Type B pancreatic cell (in vitro differentiated cells): ENCODE measurements at regions not wholly inside any gene's neighbourhood (a gene's known extent, or its start where the extent isn't known, plus 50 kb on each side); places are given as distances from the start of the nearest gene placed in this dataset.

Experiments
- DNase-seq: peaks from one replicate; pipeline ENCODE4 v3.0.0; 2021; ENCODE audit warnings: mixed read lengths; ENCODE audit not compliant: unreplicated experiment; ENCODE audit errors: extremely low spot score
- H3K27ac Mint-ChIP-seq: 2 replicates; pipeline ENCODE4 v1.8.0; 2021; ENCODE audit warnings: mild to moderate bottlenecking, mixed read lengths
- H3K27me3 Mint-ChIP-seq: 2 replicates; pipeline ENCODE4 v1.8.0; 2021; ENCODE audit warnings: mixed read lengths
- H3K36me3 Mint-ChIP-seq: 2 replicates; pipeline ENCODE4 v1.8.0; 2021; ENCODE audit warnings: mixed read lengths
- H3K4me1 Mint-ChIP-seq: one replicate; pipeline ENCODE4 v1.8.0; 2021; ENCODE audit warnings: mixed read lengths; ENCODE audit not compliant: unreplicated experiment
- H3K4me3 Mint-ChIP-seq: 2 replicates; pipeline ENCODE4 v1.8.0; 2021; ENCODE audit warnings: mild to moderate bottlenecking, mixed read lengths
- H3K9me3 Mint-ChIP-seq: 2 replicates; pipeline ENCODE4 v1.8.0; 2021; ENCODE audit warnings: mixed read lengths
- CTCF ChIP-seq: fragments of 200-600 bp; sonication (generic); conservative IDR thresholded peaks from 2 replicates; pipeline ENCODE4 v1.5.0; 2021; ENCODE audit warnings: antibody characterized with exemption, mild to moderate bottlenecking

GRCh38 chr7:136193940-136194339 lies 216.8 kb upstream of the MTPN start:
- Mint-ChIP-seq H3K9me3 (peaks cover 16% of the 10 kb centered on the region), H3K36me3 (peaks cover 2% of the 10 kb centered on the region), H3K27ac (no peak overlapping the region), H3K4me3 (no peak overlapping the region), H3K4me1 (no peaks in the 10 kb centered on the region), H3K27me3 (no peaks in the 10 kb centered on the region)
- TF ChIP-seq CTCF: no peak
- DNase-seq: no peak

- Mint-ChIP-seq H3K36me3 (no peaks in the 10 kb centered on the region), H3K4me3 (no peak overlapping the region), H3K27ac (no peak overlapping the region), H3K27me3 (no peaks in the 10 kb centered on the region), H3K9me3 (no peaks in the 10 kb centered on the region), H3K4me1 (no peaks in the 10 kb centered on the region)
- no peak for TF ChIP-seq CTCF
- no peak for DNase-seq
Measured at GRCh38 chr7:136189506-136189998, 212.4 kb upstream of the MTPN start.

DNA sequence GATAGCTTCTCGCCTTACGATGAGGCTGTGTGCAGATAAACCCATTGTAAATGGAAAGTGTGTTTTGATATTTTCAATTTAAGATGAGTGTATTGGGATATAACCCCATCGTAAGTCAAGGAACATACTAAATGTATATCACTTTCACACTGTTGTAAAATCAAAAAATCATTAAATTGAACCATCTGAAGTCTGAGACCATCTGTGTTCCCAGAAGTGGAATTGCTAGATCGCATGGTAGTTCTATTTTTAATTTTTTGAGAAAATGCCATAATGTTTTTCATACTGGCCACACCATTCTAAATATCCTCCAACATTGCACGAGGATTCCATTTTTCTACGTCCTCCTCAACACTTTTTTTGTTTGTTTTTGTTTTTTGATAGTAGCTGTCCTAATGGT lies 209.1 kb upstream of the MTPN start:
- H3K27ac Mint-ChIP-seq: no peak overlapping the region

GRCh38 chr7:136184719-136185118 lies 207.6 kb upstream of the MTPN start:
- H3K27me3 Mint-ChIP-seq: no peaks in the 10 kb centered on the region
- no peak overlapping the region for H3K4me3 Mint-ChIP-seq
- H3K27ac Mint-ChIP-seq: no peak overlapping the region

More for the DNA sequence above, 209.1 kb upstream of the MTPN start:
- H3K27me3 Mint-ChIP-seq: no peaks in the 10 kb centered on the region
- H3K4me3 Mint-ChIP-seq: no peak overlapping the region
- no peaks in the 10 kb centered on the region for H3K4me1 Mint-ChIP-seq
- no peaks in the 10 kb centered on the region for H3K9me3 Mint-ChIP-seq
- DNase-seq: no peak
- no peaks in the 10 kb centered on the region for H3K36me3 Mint-ChIP-seq
- TF ChIP-seq CTCF: no peak

DNA sequence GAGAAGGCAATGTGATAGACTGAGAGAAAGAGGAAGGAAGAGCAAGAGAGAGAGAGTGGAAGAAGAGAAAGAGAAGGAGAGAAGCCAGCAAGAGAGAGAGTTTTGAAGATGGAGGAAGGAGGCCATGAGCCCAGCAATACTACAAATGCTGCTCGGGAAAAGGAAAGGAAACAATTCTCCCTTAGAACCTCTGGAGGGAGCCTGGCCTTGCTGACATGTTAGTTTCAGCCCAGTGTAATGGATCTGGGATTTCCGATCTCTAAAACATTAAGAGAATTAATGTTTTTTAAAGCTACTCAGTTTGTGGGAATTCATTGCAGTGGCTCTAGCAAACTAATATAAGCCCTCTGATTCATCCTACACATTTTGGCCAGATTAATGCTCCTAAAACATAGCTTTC lies 206.8 kb upstream of the MTPN start:
- Mint-ChIP-seq H3K9me3 (no peaks in the 10 kb centered on the region), H3K36me3 (no peaks in the 10 kb centered on the region), H3K27me3 (no peaks in the 10 kb centered on the region), H3K27ac (no peak overlapping the region), H3K4me1 (no peaks in the 10 kb centered on the region), H3K4me3 (no peak overlapping the region)
- TF ChIP-seq CTCF: peak; percentile 57
- no peak for DNase-seq

More at GRCh38 chr7:136184719-136185118, 207.6 kb upstream of the MTPN start:
- TF ChIP-seq CTCF: no peak
- no peak for DNase-seq
- H3K9me3 Mint-ChIP-seq: no peaks in the 10 kb centered on the region
- H3K4me1 Mint-ChIP-seq: no peaks in the 10 kb centered on the region
- H3K36me3 Mint-ChIP-seq: no peaks in the 10 kb centered on the region

DNA sequence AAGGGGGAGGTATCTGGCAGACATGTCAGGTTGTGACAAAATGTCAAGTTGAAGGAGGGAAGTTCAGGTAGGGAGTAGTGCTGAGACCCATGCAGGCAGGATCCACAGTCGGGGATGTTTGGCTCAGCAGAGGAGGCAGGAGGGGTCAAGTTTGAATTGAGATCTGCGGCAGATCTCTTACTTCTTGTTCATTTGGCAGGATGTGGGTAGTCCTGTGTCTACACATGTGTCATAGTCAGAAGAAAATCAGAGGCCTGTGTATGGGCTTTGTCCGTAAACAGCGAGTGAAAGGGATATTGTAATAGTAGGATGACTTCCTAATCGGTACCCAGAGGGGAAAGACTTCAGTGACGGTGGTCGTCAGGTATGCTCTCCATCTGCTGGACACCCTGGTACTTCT lies 203.8 kb upstream of the MTPN start:
- no peaks in the 10 kb centered on the region for H3K9me3 Mint-ChIP-seq
- H3K36me3 Mint-ChIP-seq: no peaks in the 10 kb centered on the region
- DNase-seq: no peak
- no peak overlapping the region for H3K4me3 Mint-ChIP-seq
- no peaks in the 10 kb centered on the region for H3K27me3 Mint-ChIP-seq
- H3K27ac Mint-ChIP-seq: no peak overlapping the region
- no peak for TF ChIP-seq CTCF
- no peaks in the 10 kb centered on the region for H3K4me1 Mint-ChIP-seq
